RWPE2 (cell line): ENCODE measurements at regions not wholly inside any gene's neighbourhood (a gene's known extent, or its start where the extent isn't known, plus 50 kb on each side); places are given as distances from the start of the nearest gene placed in this dataset.
"Not testable (repeated sequence)": the region's sequence is repeated elsewhere in the genome, so short reads cannot be mapped to it uniquely, and the experiment has no call there.

Experiments
- ATAC-seq: fragments of 200-7000 bp; cut with Tn5 transposase; 3 replicates; pipeline ENCODE4 v1.9.1; 2021; ENCODE audit warnings: low read depth
- DNase-seq: peaks from one replicate; pipeline ENCODE4 v3.0.0-alpha.2; 2020; ENCODE audit warnings: low spot score
- H3K27ac ChIP-seq: fragments of 450-650 bp; 2 replicates; pipeline ENCODE4 v1.5.1; 2017; ENCODE audit warnings: mild to moderate bottlenecking; ENCODE audit not compliant: poor library complexity, severe bottlenecking
- H3K27me3 ChIP-seq: fragments of 250-450 bp; sonication (Bioruptor Pico); 2 replicates; pipeline ENCODE4 v1.5.1; 2021; ENCODE audit warnings: mild to moderate bottlenecking, moderate library complexity; ENCODE audit not compliant: insufficient read depth, poor library complexity, severe bottlenecking
- H3K36me3 ChIP-seq: fragments of 250-450 bp; sonication (Bioruptor Pico); 2 replicates; pipeline ENCODE4 v1.5.1; 2020; ENCODE audit warnings: low read depth, mild to moderate bottlenecking, moderate library complexity
- H3K4me1 ChIP-seq: fragments of 250-450 bp; sonication (Bioruptor Pico); 2 replicates; pipeline ENCODE4 v1.5.1; 2021; ENCODE audit warnings: mild to moderate bottlenecking, moderate library complexity; ENCODE audit not compliant: insufficient read depth, poor library complexity, severe bottlenecking
- H3K4me3 ChIP-seq: fragments of 250-450 bp; sonication (Bioruptor Pico); 2 replicates; pipeline ENCODE4 v1.5.1; 2021; ENCODE audit warnings: mild to moderate bottlenecking, moderate library complexity; ENCODE audit not compliant: severe bottlenecking
- H3K9me3 ChIP-seq: fragments of 250-450 bp; sonication (Bioruptor Pico); 2 replicates; pipeline ENCODE4 v1.5.1; 2021; ENCODE audit warnings: mild to moderate bottlenecking, moderate library complexity; ENCODE audit not compliant: severe bottlenecking
- TF ChIP-seq, protein P1 (sequence below): fragments of 450-650 bp; IDR thresholded peaks from one replicate; pipeline ENCODE4 v1.5.1; 2017; ENCODE audit warnings: mild to moderate bottlenecking, moderate library complexity; ENCODE audit not compliant: poor library complexity, severe bottlenecking

DNA sequence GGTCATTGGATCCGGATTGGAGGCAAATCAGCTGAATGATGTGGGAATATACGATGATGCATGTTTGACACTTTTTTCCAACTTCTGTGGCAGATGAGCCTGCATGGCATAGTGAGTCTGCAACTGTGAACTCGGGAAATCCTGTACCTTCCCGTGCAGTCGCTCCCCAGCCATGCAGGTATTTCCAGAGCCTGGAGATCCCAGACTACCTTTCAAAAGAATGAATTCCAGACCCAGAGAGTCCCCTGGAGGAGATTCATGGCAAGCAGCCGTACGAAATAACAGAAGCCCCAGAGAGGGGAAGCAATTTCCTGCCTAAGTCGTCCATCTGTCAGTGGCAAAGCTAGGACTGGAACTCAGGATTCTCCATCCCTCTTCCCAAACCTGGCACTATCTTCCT, 75.7 kb upstream of the FAM20A start:
- TF ChIP-seq, protein P1, sequence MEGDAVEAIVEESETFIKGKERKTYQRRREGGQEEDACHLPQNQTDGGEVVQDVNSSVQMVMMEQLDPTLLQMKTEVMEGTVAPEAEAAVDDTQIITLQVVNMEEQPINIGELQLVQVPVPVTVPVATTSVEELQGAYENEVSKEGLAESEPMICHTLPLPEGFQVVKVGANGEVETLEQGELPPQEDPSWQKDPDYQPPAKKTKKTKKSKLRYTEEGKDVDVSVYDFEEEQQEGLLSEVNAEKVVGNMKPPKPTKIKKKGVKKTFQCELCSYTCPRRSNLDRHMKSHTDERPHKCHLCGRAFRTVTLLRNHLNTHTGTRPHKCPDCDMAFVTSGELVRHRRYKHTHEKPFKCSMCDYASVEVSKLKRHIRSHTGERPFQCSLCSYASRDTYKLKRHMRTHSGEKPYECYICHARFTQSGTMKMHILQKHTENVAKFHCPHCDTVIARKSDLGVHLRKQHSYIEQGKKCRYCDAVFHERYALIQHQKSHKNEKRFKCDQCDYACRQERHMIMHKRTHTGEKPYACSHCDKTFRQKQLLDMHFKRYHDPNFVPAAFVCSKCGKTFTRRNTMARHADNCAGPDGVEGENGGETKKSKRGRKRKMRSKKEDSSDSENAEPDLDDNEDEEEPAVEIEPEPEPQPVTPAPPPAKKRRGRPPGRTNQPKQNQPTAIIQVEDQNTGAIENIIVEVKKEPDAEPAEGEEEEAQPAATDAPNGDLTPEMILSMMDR, result no peak
- H3K27me3 ChIP-seq, result no peaks in the 10 kb centered on the region
- no peak for ATAC-seq

GRCh38 chr17:68675723-68676122, 74.6 kb upstream of the FAM20A start:
- ATAC-seq (no peak), DNase-seq (no peak)
- no peak overlapping the region for H3K4me3 ChIP-seq
- H3K27me3 ChIP-seq, result no peaks in the 10 kb centered on the region
- no peaks in the 10 kb centered on the region for H3K36me3 ChIP-seq
- H3K4me1 ChIP-seq, result no peaks in the 10 kb centered on the region
- H3K9me3 ChIP-seq, result no peaks in the 10 kb centered on the region
- H3K27ac ChIP-seq, result no peak overlapping the region
- TF ChIP-seq, protein P1, result no peak

More for the DNA sequence above, 75.7 kb upstream of the FAM20A start:
- H3K27ac ChIP-seq, result no peak overlapping the region
- no peaks in the 10 kb centered on the region for H3K9me3 ChIP-seq
- H3K36me3 ChIP-seq, result no peaks in the 10 kb centered on the region
- no peaks in the 10 kb centered on the region for H3K4me1 ChIP-seq
- no peak overlapping the region for H3K4me3 ChIP-seq
- no peak for DNase-seq

DNA sequence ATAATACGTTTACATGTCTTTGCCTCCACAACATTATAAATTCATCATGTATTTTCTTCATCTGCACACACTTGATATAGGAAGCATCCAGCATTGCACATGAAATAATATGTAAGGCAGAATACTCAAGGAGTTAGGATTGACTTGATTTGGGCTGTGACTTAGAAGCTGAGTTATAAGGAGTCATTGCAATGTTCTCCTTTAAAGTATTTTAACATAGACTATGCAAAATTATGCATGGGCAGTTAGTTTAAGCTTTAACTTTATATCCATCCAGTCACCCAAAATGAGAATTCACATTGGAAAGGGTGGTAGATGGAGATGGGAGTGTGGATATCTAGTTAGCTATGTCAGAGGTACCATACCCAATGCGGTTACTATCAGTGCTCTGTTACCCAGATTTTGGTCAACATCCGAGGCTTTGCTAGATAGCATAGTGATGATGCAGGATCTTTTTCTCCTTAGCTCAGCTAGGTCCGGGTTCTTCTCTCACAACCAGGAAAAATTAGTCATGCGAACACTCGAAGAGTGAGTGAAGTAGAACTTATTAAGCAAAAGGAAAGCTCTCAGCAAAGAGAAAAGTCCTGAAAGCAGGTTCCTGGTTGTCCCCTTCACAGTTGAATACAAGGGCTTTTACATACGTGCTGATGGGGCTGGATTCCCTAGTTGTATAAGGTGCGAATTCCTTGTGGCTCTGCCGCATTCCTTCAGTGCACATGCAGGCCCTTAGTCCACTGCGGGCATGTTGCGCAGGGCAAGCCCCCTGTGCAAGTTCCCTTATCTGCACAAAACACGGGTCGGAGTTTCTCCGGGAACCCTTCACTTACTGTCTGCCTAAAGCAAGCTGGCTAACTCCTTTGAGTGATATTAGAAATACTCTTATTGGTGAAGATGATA, 73.1 kb upstream of the FAM20A start:
- no peak overlapping the region for H3K27ac ChIP-seq
- no peak overlapping the region for H3K4me3 ChIP-seq
- TF ChIP-seq, protein P1, result no peak
- no peak for ATAC-seq
- peaks cover 3% of the 10 kb centered on the region for H3K27me3 ChIP-seq
- no peaks in the 10 kb centered on the region for H3K4me1 ChIP-seq
- DNase-seq, result no peak
- H3K9me3 ChIP-seq, result no peaks in the 10 kb centered on the region
- H3K36me3 ChIP-seq, result no peaks in the 10 kb centered on the region

GRCh38 chr17:68670967-68671693, 70.0 kb upstream of the FAM20A start:
- Histone ChIP-seq H3K36me3 (no peaks in the 10 kb centered on the region), H3K9me3 (no peaks in the 10 kb centered on the region), H3K27ac (no peak overlapping the region), H3K27me3 (peaks cover 12% of the 10 kb centered on the region), H3K4me3 (no peak overlapping the region), H3K4me1 (no peaks in the 10 kb centered on the region)
- TF ChIP-seq, protein P1, result no peak
- ATAC-seq, result no peak
- DNase-seq, result no peak

DNA sequence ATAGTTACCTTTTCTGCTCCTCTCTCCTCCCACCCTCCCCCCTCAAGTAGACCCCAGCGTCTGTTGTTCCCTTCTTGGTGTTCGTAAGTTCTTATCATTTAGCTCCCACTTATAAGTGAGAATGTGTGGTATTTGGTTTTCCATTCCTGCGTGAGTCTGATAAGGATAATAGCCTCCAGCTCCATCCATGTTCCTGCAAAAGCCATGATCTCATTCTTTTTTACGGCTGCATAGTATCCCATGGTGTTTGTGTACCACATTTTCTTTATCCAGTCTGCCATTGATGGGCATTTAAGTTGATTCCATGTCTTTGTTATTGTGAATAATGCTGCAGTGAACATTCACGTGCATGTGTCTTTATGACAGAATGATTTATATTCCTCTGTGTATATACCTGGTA, 65.3 kb upstream of the FAM20A start:
- H3K4me1 ChIP-seq, H3K9me3 ChIP-seq, DNase-seq, H3K36me3 ChIP-seq, H3K27ac ChIP-seq, H3K4me3 ChIP-seq, ATAC-seq: not testable (repeated sequence)
- H3K27me3 ChIP-seq, result peaks cover 12% of the 10 kb centered on the region
